ENCODE measurements at regions not wholly inside any gene's neighbourhood (a gene's known extent, or its start where the extent isn't known, plus 50 kb on each side); places are given as distances from the start of the nearest gene placed in this dataset.

DNA sequence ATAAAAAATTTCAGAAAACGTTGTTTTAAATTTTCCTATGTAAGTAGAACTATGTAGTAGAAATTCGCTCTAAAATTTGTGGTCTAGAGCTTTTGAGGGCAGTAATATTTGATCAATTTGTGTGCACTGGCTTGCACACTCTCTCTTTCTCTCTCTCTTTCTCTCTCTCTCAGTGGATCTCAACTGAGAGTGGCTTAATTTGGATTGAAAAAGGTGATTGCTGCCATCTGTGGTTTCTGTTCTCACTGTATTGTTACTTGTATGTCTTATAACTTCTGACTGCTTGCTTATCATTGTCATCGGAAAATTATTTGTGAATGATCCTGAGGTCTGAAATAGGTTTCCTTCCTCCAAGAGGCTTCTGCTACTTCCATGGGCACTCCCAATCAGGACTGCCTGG is 368.2 kb downstream of the KCTD16 start:
- Histone ChIP-seq H3K27me3 (ENCODE audit: control insufficient read depth, insufficient read depth, low read length) (no peaks in the 10 kb centered on the region), H3K4me1 (ENCODE audit: control insufficient read depth, insufficient read depth, low read length, poor library complexity, severe bottlenecking) (no peaks in the 10 kb centered on the region), H3K36me3 (ENCODE audit: control insufficient read depth, insufficient read depth, low read length) (no peaks in the 10 kb centered on the region), H3K27ac (ENCODE audit: insufficient read depth, low read length, poor library complexity, severe bottlenecking) (no peak overlapping the region), H3K4me3 (ENCODE audit: low read depth, low read length) (no peak overlapping the region), H3K9me3 (ENCODE audit: control insufficient read depth in 2 of 2, low read length in 2 of 2) (peaks cover 0 to 3% of the 10 kb centered on the region in 2 experiments)
- Mint-ChIP-seq H3K4me3 (no peak overlapping the region), H3K36me3 (no peaks in the 10 kb centered on the region), H3K27me3 (no peaks in the 10 kb centered on the region), H3K9me3 (peaks cover 0 to 9% (median 4%) of the 10 kb centered on the region in 7 donors), H3K4me1 (no peaks in the 10 kb centered on the region), H3K27ac (no peak overlapping the region)
- no peak for DNase-seq
- no peak for ATAC-seq (ENCODE audit: low read depth in 2 of 2)
